Spinal cord (tissue), 9 donors: ENCODE measurements at regions not wholly inside any gene's neighbourhood (a gene's known extent, or its start where the extent isn't known, plus 50 kb on each side); places are given as distances from the start of the nearest gene placed in this dataset.

Source experiments
- DNase-seq, 6 donors: peaks; one replicate each; pipeline versions ENCODE4 v3.0.0 to v3.0.0-alpha.2; 2013 to 2015; ENCODE audit warnings: low spot score in 6 of 6, low read depth in 4 of 6
- H3K27ac ChIP-seq: one replicate; pipeline ENCODE4 v1.5.1; 2013; ENCODE audit warnings: low read depth, low read length, control low read depth
- H3K27me3 ChIP-seq: one replicate; pipeline ENCODE4 v1.6.1; 2013; ENCODE audit warnings: low read length; ENCODE audit not compliant: control insufficient read depth, insufficient read depth
- H3K36me3 ChIP-seq: one replicate; pipeline ENCODE4 v1.6.1; 2013; ENCODE audit warnings: low read length; ENCODE audit not compliant: control insufficient read depth, insufficient read depth
- H3K4me1 ChIP-seq: one replicate; pipeline ENCODE4 v1.6.1; 2013; ENCODE audit warnings: low read length; ENCODE audit not compliant: control insufficient read depth, insufficient read depth
- H3K4me3 ChIP-seq: one replicate; pipeline ENCODE4 v1.5.1; 2013; ENCODE audit warnings: low read depth, low read length, control low read depth
- H3K9me3 ChIP-seq: one replicate; pipeline ENCODE4 v1.6.1; 2013; ENCODE audit warnings: low read length; ENCODE audit not compliant: control insufficient read depth, insufficient read depth
- WGBS: methylation state at CpG from one replicate; pipeline ENCODE4 v1.1.5; 2013; ENCODE audit warnings: missing lambda C conversion rate; ENCODE audit not compliant: insufficient coverage; 5-methylcytosine and 5-hydroxymethylcytosine counted together
- donor health status: healthy.

- Histone ChIP-seq H3K27me3 (no peaks in the 10 kb centered on the region), H3K9me3 (peaks cover 2% of the 10 kb centered on the region), H3K36me3 (no peaks in the 10 kb centered on the region), H3K4me1 (no peaks in the 10 kb centered on the region), H3K4me3 (no peak overlapping the region), H3K27ac (no peak overlapping the region)
- no peak for DNase-seq
- no CpG with 5 or more reads among the region's 1 CpG for WGBS
These were observed 154.3 kb downstream of the MACC1 start for GRCh38 chr7:20062932-20063331.

- H3K27ac ChIP-seq = no peak overlapping the region
- no peaks in the 10 kb centered on the region for H3K4me1 ChIP-seq
- no peak for DNase-seq
- no peaks in the 10 kb centered on the region for H3K27me3 ChIP-seq
- whole genome bisulfite sequencing = 88% methylated on average over 2 of the region's 7 CpGs
- H3K9me3 ChIP-seq = no peaks in the 10 kb centered on the region
- H3K36me3 ChIP-seq = no peaks in the 10 kb centered on the region
- H3K4me3 ChIP-seq = no peak overlapping the region
These were observed 163.7 kb downstream of the MACC1 start for GRCh38 chr7:20053334-20054104.

- H3K4me3 ChIP-seq = no peak overlapping the region
- no peaks in the 10 kb centered on the region for H3K27me3 ChIP-seq
- H3K9me3 ChIP-seq = no peaks in the 10 kb centered on the region
- H3K36me3 ChIP-seq = no peaks in the 10 kb centered on the region
- H3K4me1 ChIP-seq = no peaks in the 10 kb centered on the region
- DNase-seq = no peak
- no peak overlapping the region for H3K27ac ChIP-seq
These were observed 166.8 kb downstream of the MACC1 start for GRCh38 chr7:20050241-20050966.

- Histone ChIP-seq H3K4me3 (no peak overlapping the region), H3K4me1 (no peaks in the 10 kb centered on the region), H3K9me3 (no peaks in the 10 kb centered on the region), H3K27ac (no peak overlapping the region), H3K36me3 (no peaks in the 10 kb centered on the region), H3K27me3 (no peaks in the 10 kb centered on the region)
- WGBS = no CpG with 5 or more reads among the region's 2 CpGs
- DNase-seq = peak in 1 of 6 donors; percentile 78
These were observed 178.5 kb downstream of the MACC1 start for GRCh38 chr7:20038676-20039075.

GRCh38 chr7:20035279-20035875 is 181.8 kb downstream of the MACC1 start:
- H3K27me3 ChIP-seq = no peaks in the 10 kb centered on the region
- no peak overlapping the region for H3K4me3 ChIP-seq
- no peaks in the 10 kb centered on the region for H3K4me1 ChIP-seq

GRCh38 chr7:20033621-20034400 is 183.4 kb downstream of the MACC1 start:
- no peaks in the 10 kb centered on the region for H3K36me3 ChIP-seq
- H3K9me3 ChIP-seq = no peaks in the 10 kb centered on the region
- H3K4me1 ChIP-seq = no peaks in the 10 kb centered on the region
- 69% methylated on average over 2 of the region's 4 CpGs for WGBS
- no peak overlapping the region for H3K27ac ChIP-seq
- H3K27me3 ChIP-seq = no peaks in the 10 kb centered on the region
- H3K4me3 ChIP-seq = no peak overlapping the region
- no peak for DNase-seq

More at GRCh38 chr7:20035279-20035875, 181.8 kb downstream of the MACC1 start:
- Histone ChIP-seq H3K9me3 (no peaks in the 10 kb centered on the region), H3K27ac (no peak overlapping the region), H3K36me3 (no peaks in the 10 kb centered on the region)
- 95% methylated on average over 5 of the region's 5 CpGs for WGBS
- DNase-seq = no peak

- H3K27me3 ChIP-seq = no peaks in the 10 kb centered on the region
- H3K4me3 ChIP-seq = no peak overlapping the region
- no peaks in the 10 kb centered on the region for H3K4me1 ChIP-seq
- DNase-seq = no peak
- H3K27ac ChIP-seq = no peak overlapping the region
- H3K36me3 ChIP-seq = no peaks in the 10 kb centered on the region
- H3K9me3 ChIP-seq = no peaks in the 10 kb centered on the region
- WGBS = no CpG with 5 or more reads among the region's 1 CpG
These were observed 184.4 kb downstream of the MACC1 start for GRCh38 chr7:20032741-20033140.

GRCh38 chr7:20030915-20031362 is 186.2 kb downstream of the MACC1 start:
- Histone ChIP-seq H3K4me3 (no peak overlapping the region), H3K4me1 (no peaks in the 10 kb centered on the region), H3K36me3 (no peaks in the 10 kb centered on the region), H3K9me3 (no peaks in the 10 kb centered on the region), H3K27me3 (no peaks in the 10 kb centered on the region), H3K27ac (no peak overlapping the region)
- DNase-seq = peak in 1 of 6 donors; percentile 17

GRCh38 chr7:20030417-20030816 is 186.8 kb downstream of the MACC1 start:
- H3K27me3 ChIP-seq = no peaks in the 10 kb centered on the region
- WGBS = no CpG with 5 or more reads among the region's 2 CpGs
- no peak overlapping the region for H3K27ac ChIP-seq
- no peaks in the 10 kb centered on the region for H3K36me3 ChIP-seq
- H3K4me1 ChIP-seq = no peaks in the 10 kb centered on the region
- H3K4me3 ChIP-seq = no peak overlapping the region
- DNase-seq = no peak
- H3K9me3 ChIP-seq = no peaks in the 10 kb centered on the region
